SK-N-SH (cell line): ENCODE measurements at regions not wholly inside any gene's neighbourhood (a gene's known extent, or its start where the extent isn't known, plus 50 kb on each side); places are given as distances from the start of the nearest gene placed in this dataset.

Experiments
- CTCF ChIA-PET: fragments of 300-600, 350-600 bp; formaldehyde crosslinking; extraction: SDS; loops from one replicate; lab custom pipeline; 2021; lab: Yijun Ruan, JAX
- POLR2A ChIA-PET: fragments of 350-600 bp; sonication (Branson Sonifier 250); formaldehyde crosslinking; extraction: SDS; loops from one replicate; lab custom pipeline; 2020; ENCODE audit warnings: antibody characterized with exemption, inconsistent platforms; lab: Yijun Ruan, JAX
- DNase-seq: peaks from one replicate; pipeline ENCODE4 v3.0.0; 2012
- H2AFZ ChIP-seq: fragments of 200-600 bp; sonication (generic); 2 replicates; pipeline ENCODE4 v1.8.1; 2016; ENCODE audit warnings: antibody characterized with exemption, mild to moderate bottlenecking, low read depth
- H3F3A ChIP-seq: fragments of 200-600 bp; sonication (generic); replicated peaks from 2 replicates; pipeline ENCODE3; 2016; ENCODE audit warnings: antibody characterized with exemption, mild to moderate bottlenecking; ENCODE audit not compliant: insufficient read depth
- H3K27ac ChIP-seq, 2 experiments: fragments of 200-500 bp in 1 of 2; fragments of 200-600 bp in 1 of 2; sonication (Bioruptor generic) in 1 of 2; sonication (generic), shearing (Covaris generic) in 1 of 2; 2 replicates each; pipeline versions ENCODE4 v1.5.1 to v1.6.1; 2014 to 2016; ENCODE audit warnings: low read depth in 2 of 2, inconsistent platforms in 1 of 2, low read length in 1 of 2, mild to moderate bottlenecking in 1 of 2, mixed read lengths in 1 of 2
- H3K27me3 ChIP-seq: fragments of 200-600 bp; sonication (generic), shearing (Covaris generic); 2 replicates; pipeline ENCODE4 v1.6.1; 2016; ENCODE audit warnings: mixed run types; ENCODE audit not compliant: insufficient read depth
- H3K36me3 ChIP-seq, 2 experiments: fragments of 200-500 bp in 1 of 2; fragments of 200-600 bp in 1 of 2; sonication (Bioruptor generic) in 1 of 2; sonication (generic) in 1 of 2; replicated peaks in 1 of 2; 2 replicates each; pipeline versions ENCODE3 to v1.5.1; 2014 to 2016; ENCODE audit warnings: low read length in 1 of 2, mild to moderate bottlenecking in 1 of 2; ENCODE audit not compliant: insufficient read depth in 2 of 2, control insufficient read depth in 1 of 2
- H3K4me1 ChIP-seq, 2 experiments: fragments of 200-500 bp in 1 of 2; fragments of 200-600 bp in 1 of 2; sonication (Bioruptor generic) in 1 of 2; sonication (generic), shearing (Covaris generic) in 1 of 2; 2 replicates each; pipeline versions ENCODE4 v1.5.1 to v1.6.1; 2014 to 2016; ENCODE audit warnings: low read depth in 1 of 2, low read length in 1 of 2, mixed run types in 1 of 2; ENCODE audit not compliant: insufficient read depth in 2 of 2, control insufficient read depth in 1 of 2
- H3K4me2 ChIP-seq: fragments of 200-600 bp; sonication (generic), shearing (Covaris generic); 2 replicates; pipeline ENCODE4 v1.6.1; 2017; ENCODE audit warnings: mixed run types
- H3K4me3 ChIP-seq, 2 experiments: fragments of 200-500 bp in 1 of 2; fragments of 200-600 bp in 1 of 2; sonication (Bioruptor generic) in 1 of 2; sonication (generic), shearing (Covaris generic) in 1 of 2; 2 replicates each; pipeline versions ENCODE4 v1.5.1 to v1.8.1; 2014 to 2016; ENCODE audit warnings: low read depth in 2 of 2, inconsistent platforms in 1 of 2, low read length in 1 of 2, mild to moderate bottlenecking in 1 of 2, mixed read lengths in 1 of 2, moderate library complexity in 1 of 2
- H3K79me2 ChIP-seq: fragments of 200-600 bp; sonication (generic); 2 replicates; pipeline ENCODE4 v1.8.1; 2017; ENCODE audit warnings: mild to moderate bottlenecking; ENCODE audit not compliant: insufficient read depth
- H3K9ac ChIP-seq: fragments of 200-600 bp; sonication (generic); 2 replicates; pipeline ENCODE4 v1.6.1; 2017; ENCODE audit warnings: mixed run types
- H3K9me2 ChIP-seq: fragments of 200-600 bp; sonication (generic); 2 replicates; pipeline ENCODE4 v1.6.1; 2017; ENCODE audit warnings: mixed run types
- H3K9me3 ChIP-seq: fragments of 200-600 bp; sonication (generic); 2 replicates; pipeline ENCODE4 v1.6.1; 2017; ENCODE audit warnings: mixed run types, mild to moderate bottlenecking, moderate library complexity
- H4K20me1 ChIP-seq: fragments of 200-600 bp; sonication (generic); 2 replicates; pipeline ENCODE4 v1.6.1; 2017; ENCODE audit warnings: mild to moderate bottlenecking, mixed run types; ENCODE audit not compliant: insufficient read depth
- CTCF ChIP-seq: fragments of 200-600 bp; sonication (generic); IDR thresholded peaks from 2 replicates; pipeline ENCODE4 v1.6.1; 2017; ENCODE audit warnings: antibody characterized with exemption, mild to moderate bottlenecking, moderate library complexity
- FOXJ3 ChIP-seq: sonication (generic); formaldehyde crosslinking; IDR thresholded peaks from 2 replicates; pipeline ENCODE4 v1.5.1; 2020; ENCODE audit warnings: mild to moderate bottlenecking, missing genetic modification reagents
- GABPA ChIP-seq: IDR thresholded peaks from 2 replicates; pipeline ENCODE4 v1.4.0; 2012; ENCODE audit warnings: low read depth, mild to moderate bottlenecking
- GATA2 ChIP-seq: sonication (generic); formaldehyde crosslinking; IDR thresholded peaks from 2 replicates; pipeline ENCODE4 v1.5.0; 2020; ENCODE audit warnings: mild to moderate bottlenecking, missing genetic modification reagents
- MAX ChIP-seq: IDR thresholded peaks from 2 replicates; pipeline ENCODE4 v1.4.0; 2012; ENCODE audit warnings: low read depth
- MEF2A ChIP-seq: IDR thresholded peaks from 2 replicates; pipeline ENCODE4 v1.4.0; 2012; ENCODE audit warnings: low read depth, borderline replicate concordance
- MXI1 ChIP-seq: IDR thresholded peaks from 2 replicates; pipeline ENCODE4 v1.6.1; 2012; ENCODE audit warnings: mild to moderate bottlenecking, low read depth, low read length, improper control_type of control experiment
- NFIC ChIP-seq: IDR thresholded peaks from 2 replicates; pipeline ENCODE4 v1.4.0; 2012; ENCODE audit warnings: borderline replicate concordance
- POLR2AphosphoS5 ChIP-seq: IDR thresholded peaks from 2 replicates; pipeline ENCODE4 v1.6.1; 2012; ENCODE audit warnings: low read depth, low read length
- RAD21 ChIP-seq: IDR thresholded peaks from 2 replicates; pipeline ENCODE4 v1.6.1; 2012; ENCODE audit warnings: mild to moderate bottlenecking, low read length
- RFX5 ChIP-seq: IDR thresholded peaks from 2 replicates; pipeline ENCODE4 v1.6.1; 2012; ENCODE audit warnings: mild to moderate bottlenecking, improper control_type of control experiment, low read length
- RXRA ChIP-seq: IDR thresholded peaks from 2 replicates; pipeline ENCODE4 v1.4.0; 2012; ENCODE audit warnings: low read depth, mild to moderate bottlenecking, borderline replicate concordance
- SIN3A ChIP-seq: IDR thresholded peaks from 2 replicates; pipeline ENCODE4 v1.6.1; 2012; ENCODE audit warnings: low read depth, mild to moderate bottlenecking, low read length, moderate library complexity, borderline replicate concordance
- SMC3 ChIP-seq: IDR thresholded peaks from 2 replicates; pipeline ENCODE4 v1.6.1; 2012; ENCODE audit warnings: low read depth, low read length, improper control_type of control experiment
- TCF12 ChIP-seq: IDR thresholded peaks from 2 replicates; pipeline ENCODE4 v1.4.0; 2012
- TEAD4 ChIP-seq: IDR thresholded peaks from 2 replicates; pipeline ENCODE4 v1.4.0; 2012; ENCODE audit warnings: mild to moderate bottlenecking, borderline replicate concordance; ENCODE audit not compliant: insufficient read depth
- USF1 ChIP-seq: IDR thresholded peaks from 2 replicates; pipeline ENCODE4 v1.4.0; 2012; ENCODE audit warnings: low read depth, borderline replicate concordance
- USF2 ChIP-seq: fragments of 150-350 bp; IDR thresholded peaks from 2 replicates; pipeline ENCODE4 v1.6.1; 2017; ENCODE audit warnings: antibody characterized with exemption, low read length, low read depth, borderline replicate concordance
- YY1 ChIP-seq: IDR thresholded peaks from 2 replicates; pipeline ENCODE4 v1.4.0; 2012; ENCODE audit warnings: low read depth, mild to moderate bottlenecking
- WGBS: methylation state at CpG from one replicate; pipeline ENCODE4 v1.1.6; 2017; ENCODE audit warnings: low lambda C conversion rate; 5-methylcytosine and 5-hydroxymethylcytosine counted together

GRCh38 chr20:51862796-51863195 is 60.5 kb upstream of the SALL4 start:
- CTCF ChIA-PET: no interaction called here
- Histone ChIP-seq H2AFZ (no peak overlapping the region), H3K27me3 (no peaks in the 10 kb centered on the region), H3K9me2 (no peaks in the 10 kb centered on the region), H3K36me3 (no peaks in the 10 kb centered on the region), H3F3A (no peaks in the 10 kb centered on the region), H3K27ac (no peak overlapping the region), H3K79me2 (no peaks in the 10 kb centered on the region; the same call in 1 of the 2 replicates), H3K4me1 (peaks cover 0 to 5% of the 10 kb centered on the region in 2 experiments; a peak in 1 of 4 replicates), H3K4me3 (no peak overlapping the region), H3K4me2 (no peak overlapping the region)
- DNase-seq: no peak
- POLR2A ChIA-PET: no interaction called here
- TF ChIP-seq POLR2AphosphoS5 (no peak), SMC3 (no peak), RXRA (no peak), TCF12 (no peak), FOXJ3 (CRISPR knock-in tag) (no peak), RAD21 (no peak), MEF2A (no peak), MXI1 (no peak), MAX (no peak), GATA2 (CRISPR knock-in tag) (no peak), NFIC (no peak), USF1 (no peak), USF2 (no peak), CTCF (no peak), SIN3A (no peak), YY1 (no peak), GABPA (no peak), RFX5 (no peak), TEAD4 (no peak)
- TF ChIP-seq, all 33 proteins: peak for 0
- 83% methylated on average over 7 of the region's 8 CpGs for whole genome bisulfite sequencing
- no peaks in the 10 kb centered on the region for H3K9me3 ChIP-seq
- no peak overlapping the region for H3K9ac ChIP-seq
- H4K20me1 ChIP-seq: no peaks in the 10 kb centered on the region
